ENCODE measurements at regions not wholly inside any gene's neighbourhood (a gene's known extent, or its start where the extent isn't known, plus 50 kb on each side); places are given as distances from the start of the nearest gene placed in this dataset.
"Not testable (repeated sequence)": the region's sequence is repeated elsewhere in the genome, so short reads cannot be mapped to it uniquely, and the experiment has no call there.

DNA sequence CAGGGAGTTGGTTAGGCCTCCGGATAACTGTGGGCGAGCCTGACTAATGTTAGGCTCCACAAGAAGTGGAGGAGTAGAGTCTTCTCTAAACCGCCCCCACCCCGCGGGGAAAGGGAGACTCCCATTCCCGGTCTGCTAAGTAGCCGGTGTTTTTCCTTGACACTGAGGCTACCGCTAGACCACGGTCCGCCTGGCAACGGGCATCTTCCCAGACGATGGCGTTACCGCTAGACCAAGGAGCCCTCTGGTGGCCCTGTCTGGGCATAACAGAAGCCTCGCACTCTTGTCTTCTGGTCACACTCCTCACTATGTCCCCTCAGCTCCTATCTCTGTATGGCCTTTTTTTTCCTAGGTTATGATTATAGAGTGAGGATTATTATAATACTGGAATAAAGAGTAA, 1410.7 kb downstream of the UQCRFS1 start:
- not testable (repeated sequence) for H3K4me3 ChIP-seq (ENCODE audit: low read depth, low read length); DNase-seq (ENCODE audit: low read depth)
- TF ChIP-seq, protein P1, sequence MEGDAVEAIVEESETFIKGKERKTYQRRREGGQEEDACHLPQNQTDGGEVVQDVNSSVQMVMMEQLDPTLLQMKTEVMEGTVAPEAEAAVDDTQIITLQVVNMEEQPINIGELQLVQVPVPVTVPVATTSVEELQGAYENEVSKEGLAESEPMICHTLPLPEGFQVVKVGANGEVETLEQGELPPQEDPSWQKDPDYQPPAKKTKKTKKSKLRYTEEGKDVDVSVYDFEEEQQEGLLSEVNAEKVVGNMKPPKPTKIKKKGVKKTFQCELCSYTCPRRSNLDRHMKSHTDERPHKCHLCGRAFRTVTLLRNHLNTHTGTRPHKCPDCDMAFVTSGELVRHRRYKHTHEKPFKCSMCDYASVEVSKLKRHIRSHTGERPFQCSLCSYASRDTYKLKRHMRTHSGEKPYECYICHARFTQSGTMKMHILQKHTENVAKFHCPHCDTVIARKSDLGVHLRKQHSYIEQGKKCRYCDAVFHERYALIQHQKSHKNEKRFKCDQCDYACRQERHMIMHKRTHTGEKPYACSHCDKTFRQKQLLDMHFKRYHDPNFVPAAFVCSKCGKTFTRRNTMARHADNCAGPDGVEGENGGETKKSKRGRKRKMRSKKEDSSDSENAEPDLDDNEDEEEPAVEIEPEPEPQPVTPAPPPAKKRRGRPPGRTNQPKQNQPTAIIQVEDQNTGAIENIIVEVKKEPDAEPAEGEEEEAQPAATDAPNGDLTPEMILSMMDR (IDR thresholded peaks at IDR 0.05; ENCODE audit: low read depth, low read length, missing control alignments) = peak; percentile 14

DNA sequence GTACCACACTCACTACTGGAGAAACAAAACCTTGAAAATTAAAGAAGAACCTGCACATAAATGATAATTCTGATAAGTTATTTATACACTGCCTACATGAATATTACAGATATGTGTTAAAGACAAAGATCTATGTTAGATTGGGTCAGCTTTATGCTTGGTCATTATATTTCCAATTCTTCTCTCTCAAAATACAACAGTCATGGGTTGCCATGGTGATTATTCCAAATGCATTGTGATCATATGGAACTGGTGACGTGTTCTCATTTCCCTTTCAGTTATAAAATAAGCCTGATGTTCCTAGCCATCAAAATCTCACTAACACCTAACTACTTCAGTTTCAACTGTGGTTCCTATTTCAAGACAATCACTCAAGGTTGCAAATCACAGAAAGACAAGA, 1416.4 kb downstream of the UQCRFS1 start:
- TF ChIP-seq, protein P1 (IDR thresholded peaks at IDR 0.05; ENCODE audit: low read depth, low read length, missing control alignments) = no peak
- no peak for DNase-seq (ENCODE audit: low read depth)
- H3K4me3 ChIP-seq (ENCODE audit: low read depth, low read length) = no peak overlapping the region

DNA sequence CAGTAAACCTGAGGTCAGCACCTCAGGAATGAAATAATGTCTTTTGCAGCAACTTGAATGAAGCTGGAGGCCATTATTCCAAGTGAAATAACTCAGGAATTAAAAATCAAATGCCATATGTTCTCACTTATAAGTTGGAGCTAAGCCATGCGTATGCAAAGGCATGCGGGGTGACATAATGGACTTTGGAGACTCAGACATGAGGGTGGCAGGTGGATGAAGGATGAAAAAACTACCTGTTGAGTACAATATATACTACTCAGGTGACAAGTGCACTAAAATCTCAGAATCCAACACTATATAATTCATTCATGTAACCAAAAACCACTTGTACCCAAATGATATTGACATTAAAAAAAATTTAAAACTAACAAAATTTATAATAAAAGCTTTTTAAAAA, 1416.9 kb downstream of the UQCRFS1 start:
- H3K4me3 ChIP-seq (ENCODE audit: low read depth, low read length) = no peak overlapping the region
- TF ChIP-seq, protein P1 (IDR thresholded peaks at IDR 0.05; ENCODE audit: low read depth, low read length, missing control alignments) = no peak
- no peak for DNase-seq (ENCODE audit: low read depth)

DNA sequence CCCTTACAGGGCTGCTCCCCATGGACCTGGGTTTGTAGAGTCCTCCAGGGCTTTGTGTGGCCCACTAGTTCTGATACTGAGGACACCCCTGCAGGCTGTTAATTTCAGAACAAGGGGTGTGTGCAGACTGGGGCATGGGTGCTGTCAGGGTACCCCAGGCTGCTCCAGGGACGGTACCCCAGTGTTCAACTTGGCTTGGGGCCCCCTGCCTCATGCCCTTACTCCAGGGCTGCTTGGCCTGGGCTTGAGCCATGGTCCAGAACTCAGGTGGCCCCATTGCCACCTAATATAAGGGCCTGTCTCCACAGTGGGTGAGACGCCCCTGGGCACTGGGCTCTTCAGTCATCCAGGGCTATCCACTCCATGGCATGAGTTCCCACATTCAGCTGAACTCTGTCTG, 1417.6 kb downstream of the UQCRFS1 start:
- TF ChIP-seq, protein P1 (IDR thresholded peaks at IDR 0.05; ENCODE audit: low read depth, low read length, missing control alignments) = no peak
- no peak overlapping the region; the same call in 1 of the 2 replicates for H3K4me3 ChIP-seq (ENCODE audit: low read depth, low read length)
- no peak for DNase-seq (ENCODE audit: low read depth)

DNA sequence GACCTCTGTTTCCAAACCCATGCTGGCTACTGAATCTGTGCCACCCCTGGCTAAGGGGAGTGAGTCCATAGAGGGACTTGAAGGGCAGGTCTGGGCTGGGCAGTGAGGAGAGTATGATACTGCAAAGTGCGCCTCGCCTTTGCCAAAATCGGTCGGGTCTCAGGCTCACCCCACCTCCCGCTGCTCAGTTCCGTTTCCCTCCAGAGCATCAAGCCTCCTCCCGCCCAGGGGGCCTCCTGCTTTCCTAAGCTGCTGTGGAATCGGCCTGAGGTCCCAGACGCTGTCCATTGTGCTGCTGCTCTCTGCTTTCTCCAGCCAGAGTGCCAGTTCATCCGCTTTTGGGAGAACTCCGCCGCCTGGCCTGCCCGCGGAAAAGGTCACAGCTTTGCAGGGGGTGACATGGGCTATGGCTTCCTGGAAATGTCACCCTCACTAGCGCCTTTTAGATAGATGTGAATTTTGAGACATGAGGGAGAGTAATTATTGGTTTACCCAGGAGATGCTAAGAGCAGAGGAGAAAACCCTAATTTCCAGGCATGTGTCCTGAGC, 1418.4 kb downstream of the UQCRFS1 start:
- H3K4me3 ChIP-seq (ENCODE audit: low read depth, low read length) = peak overlapping the region; percentile 68
- TF ChIP-seq, protein P1 (IDR thresholded peaks at IDR 0.05; ENCODE audit: low read depth, low read length, missing control alignments) = no peak
- DNase-seq (ENCODE audit: low read depth) = no peak

DNA sequence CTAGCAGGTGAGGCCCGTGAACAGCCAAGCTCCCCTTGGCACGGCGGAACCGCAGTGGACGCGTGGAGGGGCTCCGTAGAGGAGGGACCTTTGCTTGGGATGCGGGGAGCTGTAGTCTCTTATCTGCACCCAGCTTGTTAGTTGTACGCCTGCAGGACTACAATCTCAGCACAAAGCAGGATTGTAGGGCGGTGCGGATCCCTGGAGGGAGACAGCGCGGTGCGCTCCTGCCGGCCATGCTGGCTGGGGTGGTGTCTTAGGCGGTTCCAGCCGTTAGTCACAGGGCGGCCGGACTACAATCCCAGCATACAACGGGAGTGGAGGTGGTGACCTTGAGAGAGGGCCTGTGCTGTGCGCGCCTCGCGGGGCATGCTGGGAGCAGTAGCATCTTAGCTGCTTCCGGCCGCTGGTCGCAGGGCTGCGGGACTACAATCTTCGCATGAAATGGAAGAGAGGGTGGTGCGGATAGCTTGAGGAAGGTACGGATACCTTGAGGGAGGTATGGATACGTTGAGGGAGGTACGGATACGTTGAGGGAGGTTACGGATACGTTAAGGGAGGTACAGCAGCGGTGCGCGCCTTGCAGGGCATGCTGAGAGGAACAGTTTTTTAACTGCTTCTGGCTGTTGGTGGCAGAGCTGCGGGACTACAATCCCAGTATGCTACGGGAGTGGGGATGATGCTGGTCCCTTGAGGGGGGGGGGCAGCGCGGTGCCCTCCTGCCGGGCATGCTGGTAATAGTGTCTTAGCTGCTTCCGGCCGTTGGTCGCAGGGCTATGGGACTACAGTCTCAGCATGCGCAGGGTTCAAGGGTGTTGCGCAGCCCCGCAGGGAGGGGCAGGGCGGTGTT, 1419.1 kb downstream of the UQCRFS1 start:
- H3K4me3 ChIP-seq (ENCODE audit: low read depth, low read length) = peak overlapping the region; percentile 68
- TF ChIP-seq, protein P1 (IDR thresholded peaks at IDR 0.05; ENCODE audit: low read depth, low read length, missing control alignments) = no peak
- peak; percentile 87 for DNase-seq (ENCODE audit: low read depth)
